SK-N-SH (cell line): ENCODE measurements at regions not wholly inside any gene's neighbourhood (a gene's known extent, or its start where the extent isn't known, plus 50 kb on each side); places are given as distances from the start of the nearest gene placed in this dataset.

Source experiments
- CTCF ChIA-PET: fragments of 300-600, 350-600 bp; formaldehyde crosslinking; extraction: SDS; loops from one replicate; lab custom pipeline; 2021; lab: Yijun Ruan, JAX
- POLR2A ChIA-PET: fragments of 350-600 bp; sonication (Branson Sonifier 250); formaldehyde crosslinking; extraction: SDS; loops from one replicate; lab custom pipeline; 2020; ENCODE audit warnings: antibody characterized with exemption, inconsistent platforms; lab: Yijun Ruan, JAX
- DNase-seq: peaks from one replicate; pipeline ENCODE4 v3.0.0; 2012
- H2AFZ ChIP-seq: fragments of 200-600 bp; sonication (generic); 2 replicates; pipeline ENCODE4 v1.8.1; 2016; ENCODE audit warnings: antibody characterized with exemption, mild to moderate bottlenecking, low read depth
- H3F3A ChIP-seq: fragments of 200-600 bp; sonication (generic); replicated peaks from 2 replicates; pipeline ENCODE3; 2016; ENCODE audit warnings: antibody characterized with exemption, mild to moderate bottlenecking; ENCODE audit not compliant: insufficient read depth
- H3K27ac ChIP-seq, 2 experiments: fragments of 200-500 bp in 1 of 2; fragments of 200-600 bp in 1 of 2; sonication (Bioruptor generic) in 1 of 2; sonication (generic), shearing (Covaris generic) in 1 of 2; 2 replicates each; pipeline versions ENCODE4 v1.5.1 to v1.6.1; 2014 to 2016; ENCODE audit warnings: low read depth in 2 of 2, inconsistent platforms in 1 of 2, low read length in 1 of 2, mild to moderate bottlenecking in 1 of 2, mixed read lengths in 1 of 2
- H3K27me3 ChIP-seq: fragments of 200-600 bp; sonication (generic), shearing (Covaris generic); 2 replicates; pipeline ENCODE4 v1.6.1; 2016; ENCODE audit warnings: mixed run types; ENCODE audit not compliant: insufficient read depth
- H3K36me3 ChIP-seq, 2 experiments: fragments of 200-500 bp in 1 of 2; fragments of 200-600 bp in 1 of 2; sonication (Bioruptor generic) in 1 of 2; sonication (generic) in 1 of 2; replicated peaks in 1 of 2; 2 replicates each; pipeline versions ENCODE3 to v1.5.1; 2014 to 2016; ENCODE audit warnings: low read length in 1 of 2, mild to moderate bottlenecking in 1 of 2; ENCODE audit not compliant: insufficient read depth in 2 of 2, control insufficient read depth in 1 of 2
- H3K4me1 ChIP-seq, 2 experiments: fragments of 200-500 bp in 1 of 2; fragments of 200-600 bp in 1 of 2; sonication (Bioruptor generic) in 1 of 2; sonication (generic), shearing (Covaris generic) in 1 of 2; 2 replicates each; pipeline versions ENCODE4 v1.5.1 to v1.6.1; 2014 to 2016; ENCODE audit warnings: low read depth in 1 of 2, low read length in 1 of 2, mixed run types in 1 of 2; ENCODE audit not compliant: insufficient read depth in 2 of 2, control insufficient read depth in 1 of 2
- H3K4me2 ChIP-seq: fragments of 200-600 bp; sonication (generic), shearing (Covaris generic); 2 replicates; pipeline ENCODE4 v1.6.1; 2017; ENCODE audit warnings: mixed run types
- H3K4me3 ChIP-seq, 2 experiments: fragments of 200-500 bp in 1 of 2; fragments of 200-600 bp in 1 of 2; sonication (Bioruptor generic) in 1 of 2; sonication (generic), shearing (Covaris generic) in 1 of 2; 2 replicates each; pipeline versions ENCODE4 v1.5.1 to v1.8.1; 2014 to 2016; ENCODE audit warnings: low read depth in 2 of 2, inconsistent platforms in 1 of 2, low read length in 1 of 2, mild to moderate bottlenecking in 1 of 2, mixed read lengths in 1 of 2, moderate library complexity in 1 of 2
- H3K79me2 ChIP-seq: fragments of 200-600 bp; sonication (generic); 2 replicates; pipeline ENCODE4 v1.8.1; 2017; ENCODE audit warnings: mild to moderate bottlenecking; ENCODE audit not compliant: insufficient read depth
- H3K9ac ChIP-seq: fragments of 200-600 bp; sonication (generic); 2 replicates; pipeline ENCODE4 v1.6.1; 2017; ENCODE audit warnings: mixed run types
- H3K9me2 ChIP-seq: fragments of 200-600 bp; sonication (generic); 2 replicates; pipeline ENCODE4 v1.6.1; 2017; ENCODE audit warnings: mixed run types
- H3K9me3 ChIP-seq: fragments of 200-600 bp; sonication (generic); 2 replicates; pipeline ENCODE4 v1.6.1; 2017; ENCODE audit warnings: mixed run types, mild to moderate bottlenecking, moderate library complexity
- H4K20me1 ChIP-seq: fragments of 200-600 bp; sonication (generic); 2 replicates; pipeline ENCODE4 v1.6.1; 2017; ENCODE audit warnings: mild to moderate bottlenecking, mixed run types; ENCODE audit not compliant: insufficient read depth
- EZH2phosphoT487 ChIP-seq: fragments of 200-600 bp; sonication (generic); IDR thresholded peaks from 2 replicates; pipeline ENCODE4 v1.6.1; 2017; ENCODE audit warnings: low read depth, mixed run types, mild to moderate bottlenecking, antibody characterized with exemption, moderate library complexity, borderline replicate concordance
- FOSL2 ChIP-seq: IDR thresholded peaks from 2 replicates; pipeline ENCODE4 v1.4.0; 2012; ENCODE audit warnings: low read depth, mild to moderate bottlenecking, moderate library complexity, borderline replicate concordance
- IRF3 ChIP-seq: fragments of 150-350 bp; IDR thresholded peaks from 2 replicates; pipeline ENCODE4 v1.6.1; 2016; ENCODE audit warnings: mild to moderate bottlenecking, low read depth, low read length
- JUND ChIP-seq: IDR thresholded peaks from 2 replicates; pipeline ENCODE4 v1.4.0; 2012
- MXI1 ChIP-seq: IDR thresholded peaks from 2 replicates; pipeline ENCODE4 v1.6.1; 2012; ENCODE audit warnings: mild to moderate bottlenecking, low read depth, low read length, improper control_type of control experiment
- NFIC ChIP-seq: IDR thresholded peaks from 2 replicates; pipeline ENCODE4 v1.4.0; 2012; ENCODE audit warnings: borderline replicate concordance
- NRF1 ChIP-seq: IDR thresholded peaks from 2 replicates; pipeline ENCODE4 v1.6.1; 2012; ENCODE audit warnings: low read depth, mild to moderate bottlenecking, low read length
- REST ChIP-seq: IDR thresholded peaks from 2 replicates; pipeline ENCODE4 v1.6.1; 2012; ENCODE audit warnings: mild to moderate bottlenecking, low read depth, low read length, moderate library complexity
- SMC3 ChIP-seq: IDR thresholded peaks from 2 replicates; pipeline ENCODE4 v1.6.1; 2012; ENCODE audit warnings: low read depth, low read length, improper control_type of control experiment
- TAF1 ChIP-seq: IDR thresholded peaks from 2 replicates; pipeline ENCODE4 v1.6.1; 2012; ENCODE audit warnings: low read depth, mild to moderate bottlenecking, low read length, moderate library complexity, borderline replicate concordance
- TCF12 ChIP-seq: IDR thresholded peaks from 2 replicates; pipeline ENCODE4 v1.4.0; 2012
- USF1 ChIP-seq: IDR thresholded peaks from 2 replicates; pipeline ENCODE4 v1.4.0; 2012; ENCODE audit warnings: low read depth, borderline replicate concordance
- YY1 ChIP-seq: IDR thresholded peaks from 2 replicates; pipeline ENCODE4 v1.4.0; 2012; ENCODE audit warnings: low read depth, mild to moderate bottlenecking
- ZBTB33 ChIP-seq: IDR thresholded peaks from 2 replicates; pipeline ENCODE4 v1.4.0; 2012; ENCODE audit warnings: low read depth, borderline replicate concordance
- WGBS: methylation state at CpG from one replicate; pipeline ENCODE4 v1.1.6; 2017; ENCODE audit warnings: low lambda C conversion rate; 5-methylcytosine and 5-hydroxymethylcytosine counted together

- CTCF ChIA-PET: no interaction called here
- H3K27ac ChIP-seq: no peak overlapping the region
Measured at GRCh38 chr12:72168851-72169250, 103.3 kb upstream of the TRHDE start.

GRCh38 chr12:72173974-72174373, 98.2 kb upstream of the TRHDE start:
- ChIA-PET POLR2A (no interaction called here), CTCF (no interaction called here)
- Histone ChIP-seq H3K4me1 (no peaks in the 10 kb centered on the region), H2AFZ (no peak overlapping the region), H3K4me2 (no peak overlapping the region), H3K27me3 (no peaks in the 10 kb centered on the region), H3K27ac (no peak overlapping the region), H3K9me3 (no peaks in the 10 kb centered on the region), H3K9me2 (no peaks in the 10 kb centered on the region), H3K4me3 (no peak overlapping the region), H3K36me3 (no peaks in the 10 kb centered on the region), H3K79me2 (no peaks in the 10 kb centered on the region), H4K20me1 (no peaks in the 10 kb centered on the region), H3K9ac (no peak overlapping the region), H3F3A (no peaks in the 10 kb centered on the region)
- TF ChIP-seq NFIC (no peak), YY1 (no peak), TCF12 (no peak), REST (no peak), TAF1 (no peak), MXI1 (no peak), FOSL2 (no peak), SMC3 (no peak), USF1 (no peak), EZH2phosphoT487 (no peak), ZBTB33 (no peak), JUND (no peak), NRF1 (no peak)
- DNase-seq: no peak
- WGBS: 8% methylated on average over 4 of the region's 4 CpGs

More at GRCh38 chr12:72168851-72169250, 103.3 kb upstream of the TRHDE start:
- no peaks in the 10 kb centered on the region for H3K79me2 ChIP-seq
- POLR2A ChIA-PET: no interaction called here
- H3F3A ChIP-seq: no peaks in the 10 kb centered on the region
- DNase-seq: no peak
- no peaks in the 10 kb centered on the region for H3K9me3 ChIP-seq
- no peaks in the 10 kb centered on the region for H3K27me3 ChIP-seq
- no peak overlapping the region for H3K4me2 ChIP-seq
- no peaks in the 10 kb centered on the region for H3K4me1 ChIP-seq
- TF ChIP-seq IRF3: no peak
- TF ChIP-seq, all 33 proteins: peak for 0
- no peaks in the 10 kb centered on the region for H3K36me3 ChIP-seq
- H2AFZ ChIP-seq: no peak overlapping the region
- H3K9ac ChIP-seq: no peak overlapping the region
- no peaks in the 10 kb centered on the region for H3K9me2 ChIP-seq
- H4K20me1 ChIP-seq: no peaks in the 10 kb centered on the region
- no peak overlapping the region for H3K4me3 ChIP-seq
